GM19452 (cell line): ENCODE measurements at regions not wholly inside any gene's neighbourhood (a gene's known extent, or its start where the extent isn't known, plus 50 kb on each side); places are given as distances from the start of the nearest gene placed in this dataset.
"Not testable (repeated sequence)": the region's sequence is repeated elsewhere in the genome, so short reads cannot be mapped to it uniquely, and the experiment has no call there.

ENCODE experiments used
- ATAC-seq: cut with Tn5 transposase; IDR thresholded peaks from one replicate; pipeline ENCODE4 v1.9.1; 2021; ENCODE audit not compliant: unreplicated experiment

- ATAC-seq: no peak
Observed at GRCh38 chr12:105622846-105623736, 292.6 kb downstream of the C12orf75 start.

- no peak for ATAC-seq
Observed at GRCh38 chr12:105626653-105627052, 296.2 kb downstream of the C12orf75 start.

GRCh38 chr12:105637470-105637869, 307.0 kb downstream of the C12orf75 start:
- ATAC-seq: no peak

GRCh38 chr12:105640761-105641160, 310.3 kb downstream of the C12orf75 start:
- no peak for ATAC-seq

- no peak for ATAC-seq
Observed at GRCh38 chr12:105641749-105642148, 311.3 kb downstream of the C12orf75 start.

GRCh38 chr12:105644770-105645169, 314.3 kb downstream of the C12orf75 start:
- ATAC-seq: no peak

GRCh38 chr12:105654606-105655005, 324.1 kb downstream of the C12orf75 start:
- ATAC-seq: no peak

GRCh38 chr12:105658389-105658788, 327.9 kb downstream of the C12orf75 start:
- no peak for ATAC-seq

GRCh38 chr12:105659355-105660075, 329.0 kb downstream of the C12orf75 start:
- no peak for ATAC-seq

GRCh38 chr12:105664765-105665164, 334.3 kb downstream of the C12orf75 start:
- ATAC-seq: not testable (repeated sequence)

- ATAC-seq: no peak
Observed at GRCh38 chr12:105665366-105665765, 334.9 kb downstream of the C12orf75 start.

GRCh38 chr12:105667973-105668743, 337.7 kb downstream of the C12orf75 start:
- ATAC-seq: no peak

GRCh38 chr12:105670672-105671071, 340.2 kb downstream of the C12orf75 start:
- ATAC-seq: no peak

- ATAC-seq: no peak
Observed at GRCh38 chr12:105671720-105672119, 341.2 kb downstream of the C12orf75 start.

GRCh38 chr12:105672121-105672975, 341.9 kb downstream of the C12orf75 start:
- no peak for ATAC-seq

- ATAC-seq: no peak
Observed at GRCh38 chr12:105674871-105675699, 344.6 kb downstream of the C12orf75 start.

- ATAC-seq: no peak
Observed at GRCh38 chr12:105676694-105677093, 346.2 kb downstream of the C12orf75 start.

- ATAC-seq: no peak
Observed at GRCh38 chr12:105677672-105678071, 347.2 kb downstream of the C12orf75 start.

- no peak for ATAC-seq
Observed at GRCh38 chr12:105679982-105680381, 349.5 kb downstream of the C12orf75 start.

GRCh38 chr12:105681341-105681740, 350.9 kb downstream of the C12orf75 start:
- ATAC-seq: no peak
